Lung (tissue), 11 donors: ENCODE measurements at regions not wholly inside any gene's neighbourhood (a gene's known extent, or its start where the extent isn't known, plus 50 kb on each side); places are given as distances from the start of the nearest gene placed in this dataset.
A peak's percentile ranks its signal among the peaks of the same experiment; 100 is the strongest.

Source experiments
- ATAC-seq: fragments of 200-7000 bp; cut with Tn5 transposase; one replicate; pipeline ENCODE4 v1.9.1; 2020; ENCODE audit warnings: moderate number of reproducible peaks; ENCODE audit not compliant: insufficient read depth, low FRiP score
- DNase-seq, 3 donors: peaks; one replicate each; pipeline ENCODE4 v3.0.0-alpha.2; 2013 to 2017
- H3K27ac ChIP-seq, 2 donors: one replicate each; pipeline ENCODE4 v1.5.1; 2013; ENCODE audit warnings: mild to moderate bottlenecking in 2 of 2, moderate library complexity in 2 of 2, control low read depth in 1 of 2, inconsistent platforms in 1 of 2, low read depth in 1 of 2, low read length in 1 of 2
- H3K27me3 ChIP-seq, 3 donors: one replicate each; pipeline ENCODE4 v1.5.1; 2013; ENCODE audit warnings: low read length in 2 of 3; ENCODE audit not compliant: control insufficient read depth in 3 of 3, insufficient read depth in 3 of 3
- H3K36me3 ChIP-seq, 4 donors: one replicate each; pipeline ENCODE4 v1.5.1; 2013; ENCODE audit warnings: low read length in 4 of 4, mild to moderate bottlenecking in 1 of 4, moderate library complexity in 1 of 4; ENCODE audit not compliant: control insufficient read depth in 4 of 4, insufficient read depth in 4 of 4
- H3K4me1 ChIP-seq, 5 donors: one replicate each; pipeline ENCODE4 v1.5.1; 2013; ENCODE audit warnings: low read length in 5 of 5, mild to moderate bottlenecking in 2 of 5, moderate library complexity in 1 of 5; ENCODE audit not compliant: control insufficient read depth in 5 of 5, insufficient read depth in 5 of 5
- H3K4me3 ChIP-seq: one replicate; pipeline ENCODE4 v1.5.1; 2013; ENCODE audit warnings: mild to moderate bottlenecking, control low read depth, moderate library complexity
- H3K9ac ChIP-seq, 2 donors: one replicate each; pipeline ENCODE4 v1.5.1; 2013; ENCODE audit warnings: low read length in 2 of 2, control low read depth in 1 of 2; ENCODE audit not compliant: insufficient read depth in 1 of 2
- H3K9me3 ChIP-seq, 4 donors: one replicate each; pipeline ENCODE4 v1.5.1; 2013; ENCODE audit warnings: low read length in 3 of 4, mild to moderate bottlenecking in 1 of 4, moderate library complexity in 1 of 4; ENCODE audit not compliant: control insufficient read depth in 4 of 4, insufficient read depth in 3 of 4
- WGBS, 2 donors: extraction: QIAGEN DNeasy Blood & Tissue Kit; methylation state at CpG; one replicate each; pipeline ENCODE4 v1.1.7; 2013; 5-methylcytosine and 5-hydroxymethylcytosine counted together
- TF ChIP-seq, protein P1 (sequence below): IDR thresholded peaks from 2 replicates; pipeline ENCODE4 v1.5.1; 2012; ENCODE audit warnings: mild to moderate bottlenecking; ENCODE audit errors: control extremely low read depth, extremely low read depth
- donor health status: control.
- donor health status: control.
- donor health status: Bipolar disorder and iron deficiency.
- donor health status: healthy.
- donor health status: DM: yes; HTN: yes; CAD: no.

DNA sequence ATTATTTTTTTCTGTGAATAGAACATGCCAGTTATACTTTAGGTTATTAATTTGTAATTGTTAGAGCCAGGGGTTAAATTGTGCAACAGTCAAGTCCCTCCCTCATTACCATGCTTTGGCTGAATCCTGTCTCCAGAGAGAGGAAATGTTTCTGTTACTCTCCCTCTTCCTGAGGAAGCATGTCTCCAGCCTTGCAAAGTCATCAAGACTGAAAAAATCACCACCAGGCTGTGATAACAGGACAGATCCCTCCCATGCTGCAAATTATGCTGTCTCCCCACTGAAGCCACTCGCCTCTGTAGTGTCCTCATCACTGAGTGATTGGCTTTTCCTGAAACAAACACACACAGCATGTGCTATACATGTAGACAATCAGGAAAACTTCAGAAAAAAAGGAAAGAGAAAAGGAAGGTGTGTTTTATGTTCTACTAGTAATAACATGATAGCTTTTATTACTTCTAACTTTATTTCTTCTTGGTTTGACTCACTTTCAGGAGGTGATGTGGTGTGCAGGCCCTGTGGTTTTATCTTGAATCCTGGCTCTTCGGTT lies 290.0 kb upstream of the JAG1 start:
- no peaks in the 10 kb centered on the region for H3K27me3 ChIP-seq
- H3K36me3 ChIP-seq = no peaks in the 10 kb centered on the region
- 28 to 48% methylated on average over 2 of the region's 2 CpGs for WGBS, 2 donors
- H3K27ac ChIP-seq = no peak overlapping the region
- H3K9me3 ChIP-seq = no peaks in the 10 kb centered on the region
- ATAC-seq (no peak), DNase-seq (peak in 2 of 3 donors; percentile 39 to 44)
- H3K4me3 ChIP-seq = no peak overlapping the region
- H3K4me1 ChIP-seq = peaks cover 0 to 5% (median 0%) of the 10 kb centered on the region in 5 donors
- TF ChIP-seq, protein P1, sequence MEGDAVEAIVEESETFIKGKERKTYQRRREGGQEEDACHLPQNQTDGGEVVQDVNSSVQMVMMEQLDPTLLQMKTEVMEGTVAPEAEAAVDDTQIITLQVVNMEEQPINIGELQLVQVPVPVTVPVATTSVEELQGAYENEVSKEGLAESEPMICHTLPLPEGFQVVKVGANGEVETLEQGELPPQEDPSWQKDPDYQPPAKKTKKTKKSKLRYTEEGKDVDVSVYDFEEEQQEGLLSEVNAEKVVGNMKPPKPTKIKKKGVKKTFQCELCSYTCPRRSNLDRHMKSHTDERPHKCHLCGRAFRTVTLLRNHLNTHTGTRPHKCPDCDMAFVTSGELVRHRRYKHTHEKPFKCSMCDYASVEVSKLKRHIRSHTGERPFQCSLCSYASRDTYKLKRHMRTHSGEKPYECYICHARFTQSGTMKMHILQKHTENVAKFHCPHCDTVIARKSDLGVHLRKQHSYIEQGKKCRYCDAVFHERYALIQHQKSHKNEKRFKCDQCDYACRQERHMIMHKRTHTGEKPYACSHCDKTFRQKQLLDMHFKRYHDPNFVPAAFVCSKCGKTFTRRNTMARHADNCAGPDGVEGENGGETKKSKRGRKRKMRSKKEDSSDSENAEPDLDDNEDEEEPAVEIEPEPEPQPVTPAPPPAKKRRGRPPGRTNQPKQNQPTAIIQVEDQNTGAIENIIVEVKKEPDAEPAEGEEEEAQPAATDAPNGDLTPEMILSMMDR = no peak
- H3K9ac ChIP-seq = no peak overlapping the region

DNA sequence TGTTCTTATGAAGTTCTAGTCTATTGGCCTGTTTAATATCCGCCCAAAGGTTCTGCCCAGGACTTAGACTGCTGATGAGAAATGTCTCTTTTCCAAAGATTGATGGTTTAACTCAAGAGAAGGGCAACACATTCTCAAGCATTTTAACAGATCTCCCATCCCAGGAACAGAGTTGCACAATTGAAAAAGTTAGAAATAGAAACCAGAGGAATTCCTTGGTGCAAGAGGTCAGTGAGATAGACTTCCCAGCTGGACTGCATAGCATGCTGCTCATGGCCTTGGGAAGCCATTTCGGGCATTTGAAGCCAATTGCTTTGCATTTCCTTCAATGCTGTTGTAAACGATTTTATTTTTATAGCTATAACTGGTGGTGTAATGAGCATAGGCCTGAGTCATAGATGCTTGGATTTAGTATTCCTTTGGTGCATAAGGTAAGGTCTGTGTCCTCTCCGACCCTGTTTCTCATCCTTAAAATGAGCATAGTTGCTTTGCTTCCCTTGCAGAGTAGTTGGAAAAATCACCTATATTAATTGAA lies 292.2 kb upstream of the JAG1 start:
- Histone ChIP-seq H3K27ac (no peak overlapping the region), H3K4me3 (no peak overlapping the region), H3K27me3 (no peaks in the 10 kb centered on the region), H3K9me3 (no peaks in the 10 kb centered on the region), H3K9ac (no peak overlapping the region), H3K36me3 (no peaks in the 10 kb centered on the region), H3K4me1 (peaks cover 0 to 5% (median 0%) of the 10 kb centered on the region in 5 donors)
- DNase-seq (no peak), ATAC-seq (no peak)
- TF ChIP-seq, protein P1 = no peak
- WGBS, 2 donors = 77 to 87% methylated on average over 4 of the region's 4 CpGs

DNA sequence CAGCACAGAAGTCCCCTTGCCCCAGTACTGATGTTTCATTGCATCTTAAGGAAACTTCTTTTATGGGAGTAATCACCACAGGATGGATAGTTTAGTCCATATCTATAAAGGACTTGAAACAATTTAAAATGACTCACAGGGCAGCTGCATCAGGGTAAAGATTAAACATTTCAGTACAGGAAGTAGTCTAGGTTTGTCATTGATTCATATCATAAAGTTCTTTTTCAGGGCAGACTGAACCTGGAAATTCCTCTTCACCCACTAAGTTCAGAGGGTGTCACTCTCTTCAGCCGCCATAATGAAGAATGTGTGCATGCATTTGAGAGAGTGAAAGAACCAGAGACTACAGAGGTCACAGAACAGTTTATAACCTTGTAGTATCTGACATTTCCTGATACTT lies 296.3 kb upstream of the JAG1 start:
- Histone ChIP-seq H3K9ac (no peak overlapping the region), H3K4me3 (no peak overlapping the region), H3K27ac (no peak overlapping the region), H3K36me3 (no peaks in the 10 kb centered on the region), H3K4me1 (no peaks in the 10 kb centered on the region), H3K27me3 (no peaks in the 10 kb centered on the region), H3K9me3 (no peaks in the 10 kb centered on the region)
- 91 to 97% methylated on average over 1 of the region's 1 CpG for WGBS, 2 donors
- DNase-seq = no peak
- TF ChIP-seq, protein P1 = no peak
- no peak for ATAC-seq

DNA sequence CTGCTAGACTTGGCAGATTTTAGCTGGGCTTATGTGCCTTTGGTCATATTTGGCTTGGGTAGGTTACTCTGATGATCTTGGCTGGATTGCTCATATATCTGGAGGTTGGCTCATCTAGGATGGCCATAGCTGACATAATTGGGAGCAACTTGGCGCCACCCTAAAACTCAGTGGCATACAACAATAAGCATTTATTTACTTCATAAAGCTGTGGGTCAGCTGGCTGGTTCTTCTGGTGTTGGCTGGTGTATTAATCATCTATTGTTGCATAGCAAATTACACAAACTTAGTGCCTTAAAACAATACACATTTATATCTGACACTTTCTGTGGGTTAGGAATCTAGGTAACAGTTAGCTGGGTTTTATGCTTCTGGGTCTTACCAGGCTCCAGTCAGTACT lies 297.3 kb upstream of the JAG1 start:
- 88 to 98% methylated on average over 1 of the region's 1 CpG for WGBS, 2 donors
- ATAC-seq (no peak), DNase-seq (no peak)
- Histone ChIP-seq H3K27ac (no peak overlapping the region), H3K9me3 (no peaks in the 10 kb centered on the region), H3K36me3 (no peaks in the 10 kb centered on the region), H3K27me3 (no peaks in the 10 kb centered on the region), H3K4me1 (no peaks in the 10 kb centered on the region), H3K4me3 (no peak overlapping the region), H3K9ac (no peak overlapping the region)
- TF ChIP-seq, protein P1 = no peak
